IMR-90 (cell line): ENCODE measurements at regions not wholly inside any gene's neighbourhood (a gene's known extent, or its start where the extent isn't known, plus 50 kb on each side); places are given as distances from the start of the nearest gene placed in this dataset.

Experiments
- ATAC-seq: fragments of 200-7000 bp; cut with Tn5 transposase; 2 replicates; pipeline ENCODE4 v1.9.1; 2020; ENCODE audit warnings: low read depth, mild to moderate bottlenecking, moderate library complexity
- BruUV-seq: library from RNA; stranded (reverse); fragments of 400-500 nt; replicated peaks from 2 replicates; lab custom pipeline; 2021; lab: Mats Ljungman, UMichigan
- CTCF ChIA-PET: fragments of 300-600 bp; formaldehyde crosslinking; extraction: SDS; loops from one replicate; lab custom pipeline; 2021; ENCODE audit warnings: antibody characterized with exemption; lab: Yijun Ruan, JAX
- POLR2A ChIA-PET: fragments of 300-600 bp; sonication (Branson Sonifier 250); formaldehyde crosslinking; loops from one replicate; lab custom pipeline; 2022; ENCODE audit warnings: antibody characterized with exemption; ENCODE audit not compliant: unreplicated experiment; lab: Charles Lee
- DNase-seq: peaks from one replicate; pipeline ENCODE4 v3.0.0; 2013
- H2AFZ ChIP-seq: replicated peaks from 2 replicates; pipeline ENCODE3; 2013; ENCODE audit warnings: low read length, mild to moderate bottlenecking; ENCODE audit not compliant: poor library complexity
- H2AK5ac ChIP-seq: 2 replicates; pipeline ENCODE4 v1.6.1; 2013; ENCODE audit warnings: low read depth, low read length, inconsistent platforms
- H2AK9ac ChIP-seq: replicated peaks from 2 replicates; pipeline ENCODE3; 2013; ENCODE audit warnings: mild to moderate bottlenecking, low read depth, low read length, moderate library complexity; ENCODE audit not compliant: poor library complexity
- H2BK120ac ChIP-seq: 2 replicates; pipeline ENCODE4 v1.6.1; 2013; ENCODE audit warnings: low read depth, low read length, inconsistent platforms
- H2BK15ac ChIP-seq: 3 replicates; pipeline ENCODE4 v1.6.1; 2013; ENCODE audit warnings: low read depth, low read length, inconsistent platforms
- H2BK20ac ChIP-seq: 2 replicates; pipeline ENCODE4 v1.6.1; 2013; ENCODE audit warnings: low read depth, mild to moderate bottlenecking, inconsistent platforms, low read length, moderate library complexity
- H2BK5ac ChIP-seq: 2 replicates; pipeline ENCODE4 v1.6.1; 2013; ENCODE audit warnings: mild to moderate bottlenecking, low read depth, low read length, inconsistent platforms; ENCODE audit not compliant: poor library complexity, severe bottlenecking
- H3K14ac ChIP-seq: replicated peaks from 2 replicates; pipeline ENCODE4 v1.6.1; 2013; ENCODE audit warnings: low read depth, low read length, inconsistent platforms
- H3K18ac ChIP-seq: 2 replicates; pipeline ENCODE4 v1.6.1; 2013; ENCODE audit warnings: low read depth, low read length, control low read depth
- H3K23ac ChIP-seq: 2 replicates; pipeline ENCODE4 v1.6.1; 2013; ENCODE audit warnings: low read depth, low read length, inconsistent platforms
- H3K27ac ChIP-seq: 2 replicates; pipeline ENCODE4 v1.5.1; 2013; ENCODE audit warnings: mild to moderate bottlenecking, control low read depth, low read length; ENCODE audit not compliant: insufficient read depth
- H3K27me3 ChIP-seq: 2 replicates; pipeline ENCODE4 v1.6.1; 2013; ENCODE audit warnings: low read length; ENCODE audit not compliant: control insufficient read depth, insufficient read depth
- H3K36me3 ChIP-seq: 2 replicates; pipeline ENCODE4 v1.6.1; 2013; ENCODE audit warnings: low read length, mixed read lengths; ENCODE audit not compliant: control insufficient read depth, insufficient read depth
- H3K4ac ChIP-seq: 2 replicates; pipeline ENCODE4 v1.6.1; 2013; ENCODE audit warnings: low read depth, low read length, inconsistent platforms
- H3K4me1 ChIP-seq: 2 replicates; pipeline ENCODE4 v1.6.1; 2013; ENCODE audit warnings: low read length, mixed read lengths; ENCODE audit not compliant: control insufficient read depth, insufficient read depth
- H3K4me2 ChIP-seq: 2 replicates; pipeline ENCODE4 v1.6.1; 2013; ENCODE audit warnings: low read depth, mild to moderate bottlenecking, control low read depth, low read length, moderate library complexity
- H3K4me3 ChIP-seq: 2 replicates; pipeline ENCODE4 v1.5.1; 2013; ENCODE audit warnings: low read depth, mild to moderate bottlenecking, control low read depth, low read length, moderate library complexity; ENCODE audit not compliant: insufficient read depth
- H3K56ac ChIP-seq: 2 replicates; pipeline ENCODE4 v1.6.1; 2013; ENCODE audit warnings: low read length, inconsistent platforms; ENCODE audit not compliant: insufficient read depth; ENCODE audit errors: extremely low read depth
- H3K79me1 ChIP-seq, 2 experiments: 2 replicates each; pipeline ENCODE4 v1.6.1; 2013; ENCODE audit warnings: low read length in 2 of 2, inconsistent platforms in 1 of 2, low read depth in 1 of 2
- H3K9ac ChIP-seq: 2 replicates; pipeline ENCODE4 v1.6.1; 2013; ENCODE audit warnings: low read depth, low read length, control low read depth
- H3K9me1 ChIP-seq: 2 replicates; pipeline ENCODE4 v1.6.1; 2013; ENCODE audit warnings: low read length, inconsistent platforms; ENCODE audit not compliant: insufficient read depth
- H3K9me3 ChIP-seq: 2 replicates; pipeline ENCODE4 v1.6.1; 2013; ENCODE audit warnings: low read length; ENCODE audit not compliant: control insufficient read depth, insufficient read depth
- H4K20me1 ChIP-seq: 2 replicates; pipeline ENCODE4 v1.6.1; 2013; ENCODE audit warnings: low read length, inconsistent platforms; ENCODE audit not compliant: insufficient read depth
- H4K5ac ChIP-seq: 2 replicates; pipeline ENCODE4 v1.6.1; 2013; ENCODE audit warnings: mild to moderate bottlenecking, low read depth, low read length, control low read depth
- H4K8ac ChIP-seq, 2 experiments: 2 replicates each; pipeline ENCODE4 v1.6.1; 2013; ENCODE audit warnings: low read depth in 2 of 2, low read length in 2 of 2, control low read depth in 1 of 2, inconsistent platforms in 1 of 2
- H4K91ac ChIP-seq: 2 replicates; pipeline ENCODE4 v1.6.1; 2013; ENCODE audit warnings: low read depth, low read length, inconsistent platforms; ENCODE audit not compliant: insufficient read depth
- BHLHE40 ChIP-seq: fragments of 150-350 bp; IDR thresholded peaks from 2 replicates; pipeline ENCODE4 v1.6.1; 2016; ENCODE audit warnings: mild to moderate bottlenecking, low read depth, low read length
- CEBPB ChIP-seq: IDR thresholded peaks from 2 replicates; pipeline ENCODE4 v1.6.1; 2012; ENCODE audit warnings: low read depth, low read length, improper control_type of control experiment
- CHD1 ChIP-seq: IDR thresholded peaks from 2 replicates; pipeline ENCODE4 v1.6.1; 2012; ENCODE audit warnings: low read depth, low read length, improper control_type of control experiment
- CTCF ChIP-seq: conservative IDR thresholded peaks from 2 replicates; pipeline ENCODE4 v1.5.1; 2012; ENCODE audit warnings: mild to moderate bottlenecking, low read depth, low read length, improper control_type of control experiment
- ELK1 ChIP-seq: fragments of 150-350 bp; IDR thresholded peaks from 2 replicates; pipeline ENCODE4 v1.6.1; 2016; ENCODE audit warnings: low read depth, mild to moderate bottlenecking, low read length, moderate library complexity, borderline replicate concordance
- FOS ChIP-seq: fragments of 150-350 bp; IDR thresholded peaks from 2 replicates; pipeline ENCODE4 v1.6.1; 2016; ENCODE audit warnings: low read depth, low read length
- MAFK ChIP-seq: IDR thresholded peaks from 2 replicates; pipeline ENCODE4 v1.6.1; 2012; ENCODE audit warnings: low read depth, low read length, improper control_type of control experiment
- MAZ ChIP-seq: IDR thresholded peaks from 2 replicates; pipeline ENCODE4 v1.6.1; 2012; ENCODE audit warnings: low read depth, mild to moderate bottlenecking, low read length, improper control_type of control experiment, moderate library complexity, borderline replicate concordance
- MXI1 ChIP-seq: IDR thresholded peaks from 2 replicates; pipeline ENCODE4 v1.6.1; 2012; ENCODE audit warnings: low read depth, mild to moderate bottlenecking, low read length, moderate library complexity, borderline replicate concordance
- NFE2L2 ChIP-seq: fragments of 150-350 bp; IDR thresholded peaks from 2 replicates; pipeline ENCODE4 v1.6.1; 2016; ENCODE audit warnings: low read depth, mild to moderate bottlenecking, low read length
- POLR2A ChIP-seq: IDR thresholded peaks from 2 replicates; pipeline ENCODE4 v1.6.1; 2012; ENCODE audit warnings: mild to moderate bottlenecking, low read depth, low read length
- RAD21 ChIP-seq: IDR thresholded peaks from 2 replicates; pipeline ENCODE4 v1.6.1; 2012; ENCODE audit warnings: low read length, improper control_type of control experiment
- RCOR1 ChIP-seq: IDR thresholded peaks from 2 replicates; pipeline ENCODE4 v1.6.1; 2012; ENCODE audit warnings: mild to moderate bottlenecking, low read length, improper control_type of control experiment; ENCODE audit not compliant: insufficient replicate concordance
- RFX5 ChIP-seq: IDR thresholded peaks from 2 replicates; pipeline ENCODE4 v1.8.0; 2012; ENCODE audit warnings: low read depth, mild to moderate bottlenecking, low read length, moderate library complexity
- SMC3 ChIP-seq: fragments of 150-350 bp; IDR thresholded peaks from 2 replicates; pipeline ENCODE4 v1.6.1; 2016; ENCODE audit warnings: low read depth, mild to moderate bottlenecking, antibody characterized with exemption, low read length, moderate library complexity
- USF2 ChIP-seq: fragments of 150-350 bp; IDR thresholded peaks from 2 replicates; pipeline ENCODE4 v1.6.1; 2017; ENCODE audit warnings: mild to moderate bottlenecking, antibody characterized with exemption, low read length, low read depth
- WGBS, 2 experiments: methylation state at CpG; one replicate each; pipeline versions ENCODE4 v1.1.5 to v1.1.7; 2013; ENCODE audit warnings: missing lambda C conversion rate in 2 of 2; ENCODE audit not compliant: insufficient read length in 1 of 2; ENCODE audit errors: extremely low coverage in 2 of 2; 5-methylcytosine and 5-hydroxymethylcytosine counted together
- dilution Hi-C: fragments of 300-500 bp; cut with HindIII; formaldehyde crosslinking; loops from one replicate; pipeline ENCODE4 v1.14.3; 2018; ENCODE audit warnings: low sequenced_read_pairs; ENCODE audit not compliant: unreplicated experiment
- in situ Hi-C: fragments of 300-500 bp; cut with MboI; formaldehyde crosslinking; loops from 3 replicates; pipeline ENCODE4 v1.14.3; 2019; ENCODE audit warnings: low sequenced_read_pairs, inconsistent platforms, mixed read lengths
- intact Hi-C: fragments of 100-400 bp; cut with micrococcal nuclease; formaldehyde crosslinking; loops from 2 replicates; pipeline ENCODE4 v1.10.0; 2022

GRCh38 chr13:102940770-102941169 is 94.9 kb downstream of the ERCC5 start:
- Histone ChIP-seq H3K56ac (no peak overlapping the region), H3K9me3 (no peaks in the 10 kb centered on the region), H3K4me3 (no peak overlapping the region), H2BK20ac (no peak overlapping the region), H3K27me3 (no peaks in the 10 kb centered on the region), H4K8ac (no peak overlapping the region), H3K4me1 (no peaks in the 10 kb centered on the region), H4K5ac (no peak overlapping the region), H3K4me2 (no peak overlapping the region), H3K4ac (no peak overlapping the region), H2AK9ac (no peak overlapping the region), H3K23ac (no peak overlapping the region), H3K9me1 (no peaks in the 10 kb centered on the region), H2BK15ac (no peak overlapping the region), H2AK5ac (no peak overlapping the region), H2BK5ac (no peak overlapping the region), H3K36me3 (no peaks in the 10 kb centered on the region), H3K79me1 (no peaks in the 10 kb centered on the region), H4K20me1 (no peaks in the 10 kb centered on the region), H3K18ac (no peak overlapping the region), H3K14ac (no peak overlapping the region), H4K91ac (no peak overlapping the region), H2BK120ac (no peak overlapping the region), H2AFZ (no peak overlapping the region), H3K27ac (no peak overlapping the region), H3K9ac (no peak overlapping the region)
- no peak for TF ChIP-seq MXI1
- TF ChIP-seq RCOR1 = no peak
- TF ChIP-seq NFE2L2 = no peak
- TF ChIP-seq RAD21 = no peak
- TF ChIP-seq CTCF = no peak
- TF ChIP-seq FOS = no peak
- TF ChIP-seq MAZ = no peak
- no peak for TF ChIP-seq CHD1
- no peak for TF ChIP-seq MAFK
- TF ChIP-seq BHLHE40 = no peak
- TF ChIP-seq ELK1 = no peak
- no peak for TF ChIP-seq CEBPB
- TF ChIP-seq POLR2A = no peak
- TF ChIP-seq RFX5 = no peak
- TF ChIP-seq USF2 = no peak
- TF ChIP-seq SMC3 = no peak
- POLR2A ChIA-PET = no interaction called here
- intact Hi-C loops (no loop called here), dilution Hi-C loops (no loop called here), in situ Hi-C loops (no loop called here)
- no peak for DNase-seq
- no TSS peak for BruUV-seq
- CTCF ChIA-PET = no interaction called here
- ATAC-seq = no peak
- no CpG with 5 or more reads among the region's 1 CpG for WGBS, 2 experiments
